GM21529 (cell line): ENCODE measurements at regions not wholly inside any gene's neighbourhood (a gene's known extent, or its start where the extent isn't known, plus 50 kb on each side); places are given as distances from the start of the nearest gene placed in this dataset.

Experiments used
- ATAC-seq: cut with Tn5 transposase; IDR thresholded peaks from one replicate; pipeline ENCODE4 v1.9.1; 2021; ENCODE audit not compliant: unreplicated experiment

DNA sequence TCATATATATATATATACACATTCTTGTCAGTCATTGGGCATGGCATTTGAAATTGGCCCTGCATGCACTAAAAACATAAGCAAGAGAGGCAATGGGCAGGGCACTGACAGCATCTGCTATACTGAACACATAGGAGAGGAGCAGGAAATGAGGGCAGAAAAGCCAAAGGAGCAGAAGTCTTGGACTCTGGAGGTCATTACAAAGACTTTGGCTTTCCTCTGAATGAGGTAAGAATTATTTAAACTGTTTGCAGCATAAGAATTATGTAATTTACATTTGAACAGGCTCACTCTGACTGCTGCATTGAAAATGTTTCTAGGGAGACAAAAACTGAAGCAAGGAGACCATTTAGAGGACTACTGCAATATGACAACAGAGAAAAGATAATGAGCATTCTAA is 396.5 kb downstream of the PRDM5 start:
- no peak for ATAC-seq

DNA sequence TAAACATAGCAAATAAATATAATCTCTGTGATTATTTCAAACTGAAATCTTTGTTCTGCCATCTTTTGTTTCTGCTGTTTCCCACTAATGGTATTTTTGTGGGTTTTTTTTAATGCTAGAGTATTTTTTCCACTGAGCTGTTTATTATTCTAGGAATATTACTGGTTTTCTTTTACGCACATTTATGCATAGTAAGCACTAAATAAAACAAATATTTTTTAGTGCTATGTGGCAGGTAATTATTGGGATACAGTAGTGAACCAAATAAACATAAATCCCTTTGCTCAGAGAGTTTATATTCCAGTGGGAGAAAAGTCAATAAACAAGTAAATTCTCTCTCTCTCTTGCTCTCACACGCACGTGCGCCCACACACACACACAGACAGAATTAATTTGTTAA is 397.4 kb downstream of the PRDM5 start:
- ATAC-seq, result no peak

DNA sequence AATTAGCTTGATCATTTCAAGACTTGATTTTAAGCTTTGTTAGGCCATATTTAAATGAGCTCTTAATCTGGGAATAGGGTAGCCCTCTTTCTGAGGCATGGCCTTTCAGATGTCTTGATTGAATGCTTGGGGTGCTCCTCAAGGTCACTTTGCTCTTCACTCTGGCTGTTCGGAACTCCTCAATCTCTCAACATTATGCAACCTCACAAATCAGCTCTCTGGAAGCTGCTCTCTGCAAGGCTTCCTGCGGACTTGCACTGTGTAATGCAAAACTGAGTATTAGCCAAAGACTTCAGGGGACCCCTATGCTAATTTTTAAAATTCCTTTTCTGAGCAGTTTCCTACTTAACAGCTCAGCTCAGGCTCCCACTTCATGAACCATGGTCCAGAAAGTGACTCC is 398.3 kb downstream of the PRDM5 start:
- ATAC-seq, result no peak

DNA sequence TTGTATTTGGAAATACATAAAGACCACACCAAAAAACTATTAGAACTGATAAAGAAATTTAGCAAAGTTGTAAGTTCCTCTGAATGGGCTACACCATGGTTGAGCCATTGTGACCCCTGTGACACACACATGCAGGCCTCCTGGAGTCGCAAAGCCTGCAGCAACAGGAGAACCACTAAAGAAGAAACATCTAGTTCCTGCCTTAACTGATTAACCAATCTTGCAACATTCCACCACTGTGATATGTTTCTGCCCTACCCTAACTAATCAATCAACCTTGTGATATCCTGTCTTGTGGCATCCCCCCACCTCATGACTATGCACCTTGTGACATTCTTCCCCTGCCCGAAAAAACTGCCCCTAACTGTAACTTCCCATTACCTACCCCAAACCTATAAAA is 401.8 kb downstream of the PRDM5 start:
- ATAC-seq, result no peak

DNA sequence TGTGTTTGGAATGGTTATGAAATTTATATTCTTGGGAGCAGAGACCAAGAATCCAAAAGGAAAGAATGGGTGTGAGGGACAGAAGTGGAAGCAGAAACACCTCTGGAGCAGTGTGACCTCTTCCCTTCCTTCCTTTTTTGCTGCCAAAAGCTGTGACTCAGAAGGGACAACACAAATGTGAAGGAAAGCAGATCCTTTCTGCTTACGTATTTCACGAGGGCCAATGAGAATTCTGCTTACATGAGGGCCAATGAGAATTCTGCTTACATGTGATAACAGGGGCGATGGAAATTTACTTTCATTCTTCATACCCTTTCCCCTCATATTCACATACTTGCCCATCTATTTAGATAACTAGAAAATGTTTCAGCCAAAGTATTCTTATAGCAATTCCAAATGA is 404.6 kb downstream of the PRDM5 start:
- ATAC-seq, result no peak

DNA sequence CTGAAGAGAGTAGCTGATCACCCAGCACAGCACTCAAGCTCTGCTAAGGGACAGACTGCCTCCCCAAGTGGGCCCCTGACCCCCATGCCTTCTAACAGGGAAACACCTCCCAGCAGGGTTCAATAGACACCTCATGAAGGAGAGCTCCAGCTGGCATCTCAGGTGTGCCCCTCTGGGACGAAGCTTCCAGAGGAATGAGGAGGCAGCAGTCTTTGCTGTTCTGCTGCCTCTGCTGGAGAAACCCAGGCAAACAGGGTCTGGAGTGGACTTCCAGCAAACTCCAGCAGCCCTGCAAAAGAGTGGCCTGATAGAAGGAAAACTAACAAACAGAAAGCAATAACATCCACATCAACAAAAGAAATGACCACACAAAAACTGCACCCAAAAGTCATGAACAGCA is 412.8 kb downstream of the PRDM5 start:
- no peak for ATAC-seq

DNA sequence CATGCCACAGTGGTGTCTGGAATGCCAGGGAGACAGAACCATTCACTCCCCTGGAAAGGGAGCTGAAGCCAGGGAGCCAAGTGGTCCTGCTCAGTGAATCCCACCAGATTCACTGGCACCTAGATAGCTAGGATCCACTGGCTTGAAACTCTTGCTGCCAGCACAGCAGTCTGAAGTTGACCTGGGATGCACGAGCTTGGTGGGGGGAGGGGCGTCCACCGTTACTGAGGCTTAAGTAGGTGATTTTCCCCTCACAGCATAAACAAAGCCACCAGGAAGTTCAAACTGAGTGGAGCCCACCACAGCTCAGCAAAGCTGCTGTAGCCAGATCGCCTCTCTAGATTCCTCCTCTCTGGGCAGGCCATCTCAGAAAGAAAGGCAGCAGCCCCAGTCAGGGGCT is 413.3 kb downstream of the PRDM5 start:
- ATAC-seq, result no peak

GRCh38 chr4:120508036-120508435 is 414.5 kb downstream of the PRDM5 start:
- no peak for ATAC-seq

GRCh38 chr4:120506536-120506935 is 416.0 kb downstream of the PRDM5 start:
- no peak for ATAC-seq

- no peak for ATAC-seq
Observed at GRCh38 chr4:120498678-120499077, 423.8 kb downstream of the PRDM5 start.

DNA sequence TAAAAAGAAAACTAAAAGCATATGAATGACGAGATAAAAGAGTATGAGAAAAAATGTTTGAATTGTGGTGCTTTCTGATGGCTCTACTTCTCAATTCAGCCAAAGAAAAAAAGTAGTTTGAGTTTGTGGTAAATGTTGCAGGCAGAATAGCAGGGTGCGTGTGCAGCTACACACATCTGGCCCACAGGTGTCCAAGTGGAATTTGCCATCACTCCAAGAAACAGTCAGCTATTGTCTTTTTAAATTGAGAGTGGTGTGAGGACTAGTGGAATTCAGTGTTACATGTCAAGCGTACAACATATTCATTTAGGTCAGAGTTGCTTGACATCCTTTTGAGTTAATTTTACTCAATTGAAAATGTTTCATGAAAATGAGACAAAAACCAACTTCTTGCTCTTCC is 424.8 kb upstream of the MAD2L1 start:
- ATAC-seq, result no peak

DNA sequence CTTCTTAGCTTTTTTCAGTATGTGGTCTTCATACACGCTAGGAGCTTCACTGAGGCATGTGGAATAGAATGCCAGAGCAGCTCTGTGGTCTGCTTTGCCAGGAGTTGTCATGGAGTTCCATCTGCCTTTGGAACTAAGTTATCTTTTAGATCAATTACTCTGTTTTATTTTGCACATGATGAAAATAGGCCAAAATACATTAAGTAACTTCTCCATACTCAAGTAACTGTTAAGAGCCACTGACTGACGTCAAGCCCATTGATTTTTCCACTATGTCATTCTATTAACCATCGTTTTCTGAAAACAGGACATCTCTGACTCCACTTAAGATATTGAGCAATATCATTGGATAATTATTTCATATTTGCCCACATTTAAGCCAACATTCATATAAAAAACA is 415.1 kb upstream of the MAD2L1 start:
- no peak for ATAC-seq

DNA sequence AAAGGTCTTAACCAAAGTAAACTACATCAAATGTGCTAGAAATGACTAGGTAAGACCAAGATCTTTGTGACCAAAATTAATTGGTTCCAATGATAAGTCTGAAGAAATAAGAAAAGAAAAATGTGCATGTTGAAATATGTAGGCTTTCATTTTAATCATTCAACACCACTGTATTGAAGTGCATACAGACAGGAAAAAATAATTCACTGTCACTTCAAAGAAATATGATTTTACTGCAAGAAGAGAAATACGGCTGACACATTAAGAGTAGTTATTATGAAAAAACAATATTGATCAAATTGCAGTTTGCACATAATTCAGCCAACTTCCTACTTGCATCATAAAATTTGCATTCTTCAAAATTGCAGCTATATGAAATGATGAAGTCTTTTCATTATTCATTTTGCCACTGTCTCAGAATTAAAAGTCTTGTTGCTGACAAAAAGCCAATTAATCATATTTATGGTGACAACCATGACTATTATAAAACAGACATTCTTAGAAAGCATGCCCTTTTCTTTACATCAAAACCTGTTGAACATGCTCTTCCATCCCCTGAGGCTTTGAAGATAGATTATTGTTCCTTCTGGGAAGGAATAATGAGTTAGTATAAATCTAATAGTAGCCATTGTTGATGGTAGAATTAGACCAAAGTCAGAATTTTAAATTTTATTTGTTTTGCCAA is 405.9 kb upstream of the MAD2L1 start:
- no peak for ATAC-seq

DNA sequence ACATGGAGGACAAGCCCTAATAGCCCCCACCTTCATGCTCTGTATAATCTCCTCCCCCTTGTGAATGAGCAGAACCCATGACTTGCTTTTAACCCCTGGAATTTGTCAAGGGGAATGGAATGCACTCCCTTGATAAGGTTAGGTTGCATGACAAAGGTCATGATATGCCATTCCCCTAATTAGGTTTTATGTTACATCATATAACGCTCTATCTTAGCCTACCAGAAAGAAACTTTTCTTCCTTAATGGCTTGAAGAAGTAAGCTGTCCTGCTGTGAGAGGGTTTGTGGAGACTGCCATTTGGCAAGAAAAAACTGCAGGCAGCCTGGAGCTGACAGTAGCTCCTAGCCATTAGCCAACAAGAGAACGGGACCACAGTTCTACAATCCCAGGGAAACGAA is 399.8 kb upstream of the MAD2L1 start:
- no peak for ATAC-seq

- no peak for ATAC-seq
Observed at GRCh38 chr4:120454788-120455187, 388.1 kb upstream of the MAD2L1 start.

DNA sequence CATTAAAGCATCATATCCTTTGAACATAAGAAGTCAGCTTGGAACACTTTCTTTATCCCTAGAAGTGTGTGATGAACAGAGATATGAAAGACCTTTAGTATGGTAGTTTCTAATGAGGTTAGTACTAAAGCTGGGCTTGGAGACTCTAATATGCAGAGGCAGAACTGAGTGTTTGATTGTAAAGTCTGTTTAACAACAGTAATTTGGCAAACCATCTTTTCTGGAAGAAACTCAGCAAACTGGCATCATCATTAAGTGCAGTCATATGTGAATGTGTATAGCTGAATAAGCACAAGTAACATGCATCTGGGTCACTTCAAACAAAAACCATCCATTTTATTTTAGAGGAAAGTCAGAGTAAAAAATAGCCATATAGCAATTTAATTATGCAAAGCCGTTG is 385.9 kb upstream of the MAD2L1 start:
- ATAC-seq, result no peak

- no peak for ATAC-seq
Observed at GRCh38 chr4:120452001-120452400, 385.4 kb upstream of the MAD2L1 start.

- ATAC-seq, result no peak
Observed at GRCh38 chr4:120447774-120448173, 381.1 kb upstream of the MAD2L1 start.

GRCh38 chr4:120446051-120446567 is 379.5 kb upstream of the MAD2L1 start:
- ATAC-seq, result peak; percentile 95

- no peak for ATAC-seq
Observed at GRCh38 chr4:120445186-120445585, 378.5 kb upstream of the MAD2L1 start.

DNA sequence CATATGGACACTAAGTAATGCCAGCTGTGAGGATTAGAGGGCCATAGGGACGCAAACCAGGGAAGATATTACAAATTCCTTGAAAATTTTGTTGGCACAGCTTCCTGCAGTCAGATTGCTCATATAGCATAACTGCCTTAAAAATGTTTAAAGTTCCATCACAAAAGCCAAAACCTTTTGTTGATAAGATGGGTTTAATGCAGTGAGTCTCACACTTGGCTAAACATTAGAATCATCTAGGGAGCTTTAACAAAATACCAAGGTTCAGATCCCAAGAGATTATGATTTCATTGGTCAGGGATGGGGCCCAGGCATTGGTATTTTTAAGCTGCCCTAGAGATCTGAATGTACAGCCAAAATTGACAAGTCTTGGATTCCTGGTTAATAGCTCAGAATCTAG is 376.5 kb upstream of the MAD2L1 start:
- no peak for ATAC-seq

DNA sequence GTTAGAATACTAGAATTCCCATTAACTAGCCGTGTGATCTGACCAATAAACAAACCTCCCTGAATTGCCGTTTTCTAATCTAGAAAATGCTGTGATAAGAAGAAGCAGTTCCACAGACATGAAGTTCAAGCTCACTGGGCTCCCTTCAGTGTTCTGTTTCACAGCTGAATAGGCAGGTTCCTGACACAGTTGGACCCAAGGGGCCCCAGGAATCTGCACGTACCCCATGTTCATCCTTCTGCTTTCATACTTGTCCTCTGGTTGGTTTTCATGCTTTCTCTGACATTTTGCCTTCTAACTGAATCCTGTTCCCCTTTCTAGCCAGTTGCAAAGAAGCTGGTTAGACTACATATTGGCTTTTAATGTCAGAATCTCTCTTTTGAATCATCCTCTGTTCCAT is 374.1 kb upstream of the MAD2L1 start:
- ATAC-seq, result no peak

- ATAC-seq, result no peak
Observed at GRCh38 chr4:120435179-120435578, 368.5 kb upstream of the MAD2L1 start.
